ENCODE measurements at regions not wholly inside any gene's neighbourhood (a gene's known extent, or its start where the extent isn't known, plus 50 kb on each side); places are given as distances from the start of the nearest gene placed in this dataset.

- TF ChIP-seq, protein P1, sequence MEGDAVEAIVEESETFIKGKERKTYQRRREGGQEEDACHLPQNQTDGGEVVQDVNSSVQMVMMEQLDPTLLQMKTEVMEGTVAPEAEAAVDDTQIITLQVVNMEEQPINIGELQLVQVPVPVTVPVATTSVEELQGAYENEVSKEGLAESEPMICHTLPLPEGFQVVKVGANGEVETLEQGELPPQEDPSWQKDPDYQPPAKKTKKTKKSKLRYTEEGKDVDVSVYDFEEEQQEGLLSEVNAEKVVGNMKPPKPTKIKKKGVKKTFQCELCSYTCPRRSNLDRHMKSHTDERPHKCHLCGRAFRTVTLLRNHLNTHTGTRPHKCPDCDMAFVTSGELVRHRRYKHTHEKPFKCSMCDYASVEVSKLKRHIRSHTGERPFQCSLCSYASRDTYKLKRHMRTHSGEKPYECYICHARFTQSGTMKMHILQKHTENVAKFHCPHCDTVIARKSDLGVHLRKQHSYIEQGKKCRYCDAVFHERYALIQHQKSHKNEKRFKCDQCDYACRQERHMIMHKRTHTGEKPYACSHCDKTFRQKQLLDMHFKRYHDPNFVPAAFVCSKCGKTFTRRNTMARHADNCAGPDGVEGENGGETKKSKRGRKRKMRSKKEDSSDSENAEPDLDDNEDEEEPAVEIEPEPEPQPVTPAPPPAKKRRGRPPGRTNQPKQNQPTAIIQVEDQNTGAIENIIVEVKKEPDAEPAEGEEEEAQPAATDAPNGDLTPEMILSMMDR (IDR thresholded peaks at IDR 0.05; ENCODE audit: low read depth, low read length) = no peak
- TF ChIP-seq POLR2A (IDR thresholded peaks at IDR 0.05; ENCODE audit: extremely low read depth, insufficient read length) = no peak
- TF ChIP-seq MAX (IDR thresholded peaks at IDR 0.05; ENCODE audit: low read depth, low read length) = no peak
These were observed 184.3 kb downstream of the TTLL2 start for GRCh38 chr6:167508919-167509852.

Measured in NB4 (cell line).